ENCODE measurements at regions not wholly inside any gene's neighbourhood (a gene's known extent, or its start where the extent isn't known, plus 50 kb on each side); places are given as distances from the start of the nearest gene placed in this dataset.
A peak's percentile ranks its signal among the peaks of the same experiment; 100 is the strongest.

DNA sequence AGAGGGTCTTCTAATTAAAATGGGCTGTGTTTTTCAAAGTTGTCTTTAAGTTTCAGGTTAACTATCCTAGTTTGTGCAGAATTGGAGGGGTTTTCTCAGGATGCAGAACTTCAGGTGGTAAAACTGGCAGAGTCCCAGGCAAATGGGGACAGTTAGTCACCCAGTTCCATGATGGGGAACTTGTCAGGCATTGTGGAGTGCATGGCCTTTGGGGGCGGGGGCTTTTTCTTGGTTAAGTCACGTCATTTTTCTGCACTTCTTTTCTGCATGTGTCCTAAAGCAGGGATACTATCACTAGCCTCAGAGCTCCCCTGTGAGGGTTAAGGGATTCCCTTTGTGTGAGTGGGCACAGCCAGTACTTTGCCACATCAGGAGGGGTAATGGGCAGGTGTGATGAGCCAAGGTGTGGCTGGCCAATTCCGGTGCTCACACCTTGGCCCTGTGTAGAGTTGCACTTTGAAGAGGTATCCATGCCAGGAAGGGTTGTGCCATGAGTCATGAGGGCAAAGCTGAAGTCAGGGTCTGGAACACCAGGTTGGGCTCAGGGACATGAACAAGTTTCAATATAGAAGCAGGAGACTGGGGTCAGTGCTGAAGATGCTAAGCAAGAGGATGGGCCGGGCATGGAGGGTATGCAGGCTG, 126.0 kb upstream of the RREB1 start:
- intact Hi-C loops (cut with DNase I): no loop called here
- H3K4me1 ChIP-seq: peaks cover 24% of the 10 kb centered on the region
- H3K4me3 ChIP-seq: no peak overlapping the region
- DNase-seq (no peak), ATAC-seq (no peak)
- 83 to 87% (median 85%) methylated on average over 4 of the region's 4 CpGs for WGBS, 3 donors
- no peaks in the 10 kb centered on the region for H3K27me3 ChIP-seq (ENCODE audit: insufficient read depth in 3 of 3, low read length in 2 of 3)
- H3K27ac ChIP-seq: no peak overlapping the region
- H3K9me3 ChIP-seq: no peaks in the 10 kb centered on the region
- TF ChIP-seq, protein P1, sequence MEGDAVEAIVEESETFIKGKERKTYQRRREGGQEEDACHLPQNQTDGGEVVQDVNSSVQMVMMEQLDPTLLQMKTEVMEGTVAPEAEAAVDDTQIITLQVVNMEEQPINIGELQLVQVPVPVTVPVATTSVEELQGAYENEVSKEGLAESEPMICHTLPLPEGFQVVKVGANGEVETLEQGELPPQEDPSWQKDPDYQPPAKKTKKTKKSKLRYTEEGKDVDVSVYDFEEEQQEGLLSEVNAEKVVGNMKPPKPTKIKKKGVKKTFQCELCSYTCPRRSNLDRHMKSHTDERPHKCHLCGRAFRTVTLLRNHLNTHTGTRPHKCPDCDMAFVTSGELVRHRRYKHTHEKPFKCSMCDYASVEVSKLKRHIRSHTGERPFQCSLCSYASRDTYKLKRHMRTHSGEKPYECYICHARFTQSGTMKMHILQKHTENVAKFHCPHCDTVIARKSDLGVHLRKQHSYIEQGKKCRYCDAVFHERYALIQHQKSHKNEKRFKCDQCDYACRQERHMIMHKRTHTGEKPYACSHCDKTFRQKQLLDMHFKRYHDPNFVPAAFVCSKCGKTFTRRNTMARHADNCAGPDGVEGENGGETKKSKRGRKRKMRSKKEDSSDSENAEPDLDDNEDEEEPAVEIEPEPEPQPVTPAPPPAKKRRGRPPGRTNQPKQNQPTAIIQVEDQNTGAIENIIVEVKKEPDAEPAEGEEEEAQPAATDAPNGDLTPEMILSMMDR (IDR thresholded peaks at IDR 0.05): no peak
- H3K36me3 ChIP-seq (ENCODE audit: insufficient read depth in 1 of 2, low read depth in 1 of 2): no peaks in the 10 kb centered on the region

DNA sequence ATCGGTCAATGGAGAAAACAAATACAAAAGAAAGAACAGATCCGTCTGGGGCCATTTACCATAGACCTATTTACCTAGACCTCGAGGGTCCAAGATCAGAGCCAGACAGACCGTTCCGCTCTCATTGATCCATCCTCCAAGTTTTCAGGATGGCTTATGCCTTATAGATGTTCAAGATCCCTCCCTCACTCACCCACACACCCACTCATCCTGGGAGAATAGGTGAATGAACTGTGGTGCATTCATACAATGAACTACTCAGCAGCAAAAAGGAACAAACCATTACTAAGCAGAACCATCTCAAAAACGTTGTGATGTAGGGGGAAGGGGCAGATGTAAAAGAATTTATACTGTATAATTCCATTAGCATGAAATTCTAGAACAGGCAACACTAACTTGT, 125.1 kb upstream of the RREB1 start:
- Histone ChIP-seq H3K27me3 (ENCODE audit: insufficient read depth in 3 of 3, low read length in 2 of 3) (no peaks in the 10 kb centered on the region), H3K9me3 (no peaks in the 10 kb centered on the region), H3K4me3 (no peak overlapping the region), H3K36me3 (ENCODE audit: insufficient read depth in 1 of 2, low read depth in 1 of 2) (no peaks in the 10 kb centered on the region), H3K4me1 (peaks cover 20% of the 10 kb centered on the region), H3K27ac (no peak overlapping the region)
- WGBS, 3 donors: 82 to 87% (median 83%) methylated on average over 6 of the region's 6 CpGs
- TF ChIP-seq, protein P1 (IDR thresholded peaks at IDR 0.05): no peak
- intact Hi-C loops (cut with DNase I): no loop called here
- ATAC-seq (no peak), DNase-seq (no peak)

DNA sequence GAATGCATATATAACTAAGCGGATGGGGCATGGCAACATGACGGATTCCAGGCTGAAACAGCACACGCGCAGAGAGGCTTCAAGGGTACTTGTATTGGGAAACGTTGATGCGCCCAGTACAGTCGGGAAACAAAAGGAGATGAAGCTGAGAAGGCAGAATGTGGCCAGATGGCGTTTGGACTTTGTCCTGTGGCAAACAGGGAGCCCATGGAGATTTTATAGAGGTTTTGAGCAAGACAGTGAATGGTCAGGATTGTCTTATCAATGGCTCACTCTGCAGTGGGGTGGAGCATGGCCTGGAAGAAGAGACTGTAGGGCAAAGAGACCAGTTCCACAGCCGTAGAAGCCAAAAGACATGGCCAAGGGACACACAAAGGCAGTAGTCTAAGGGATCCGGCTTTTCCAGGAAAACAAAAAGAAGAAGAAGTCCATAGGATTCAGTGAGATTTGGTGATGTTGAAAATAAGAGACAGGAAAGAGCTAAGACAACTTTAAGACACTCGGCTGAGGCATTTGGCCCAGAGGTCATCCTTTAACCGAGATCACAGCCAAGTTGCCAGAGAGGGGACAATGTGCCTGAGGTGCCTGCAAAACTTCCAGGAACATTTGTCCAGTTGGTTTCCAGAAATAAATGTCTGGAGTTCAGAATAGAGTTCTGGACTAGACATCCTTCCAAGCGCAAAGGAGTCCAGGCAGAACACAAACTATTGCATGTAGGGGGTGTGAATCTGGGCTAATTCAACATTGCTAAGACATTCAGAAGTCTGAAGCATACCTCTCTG, 123.0 kb upstream of the RREB1 start:
- DNase-seq (no peak), ATAC-seq (peak in 3 of 4 donors; percentile 47 to 79 (median 76))
- Histone ChIP-seq H3K27me3 (ENCODE audit: insufficient read depth in 3 of 3, low read length in 2 of 3) (no peaks in the 10 kb centered on the region), H3K9me3 (no peaks in the 10 kb centered on the region), H3K4me1 (peaks cover 20% of the 10 kb centered on the region), H3K36me3 (ENCODE audit: insufficient read depth in 1 of 2, low read depth in 1 of 2) (no peaks in the 10 kb centered on the region), H3K27ac (peak overlapping the region; percentile 18), H3K4me3 (no peak overlapping the region)
- TF ChIP-seq, protein P1 (IDR thresholded peaks at IDR 0.05): no peak
- WGBS, 3 donors: 69 to 82% (median 75%) methylated on average over 13 of the region's 13 CpGs
- intact Hi-C loops (cut with DNase I): no loop called here

DNA sequence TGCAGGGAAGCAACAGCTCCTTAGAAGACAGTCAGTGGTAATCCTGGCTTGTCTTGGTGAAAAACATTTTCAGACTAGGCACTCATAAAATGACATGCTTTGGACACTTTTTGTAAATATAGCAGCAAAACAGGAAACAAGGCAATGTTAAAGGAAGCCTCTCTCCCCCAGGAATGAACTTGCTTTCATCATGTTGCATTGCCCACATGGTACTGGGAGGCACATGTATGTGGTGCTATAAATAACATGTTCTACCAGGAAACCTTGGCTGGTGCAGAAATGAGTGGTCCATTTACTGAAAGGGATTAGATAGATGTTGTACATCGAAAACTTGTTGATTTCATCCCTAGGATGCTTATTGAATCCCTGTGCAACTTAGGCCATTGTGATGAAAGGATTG, 121.4 kb upstream of the RREB1 start:
- Histone ChIP-seq H3K36me3 (ENCODE audit: insufficient read depth in 1 of 2, low read depth in 1 of 2) (no peaks in the 10 kb centered on the region), H3K27me3 (ENCODE audit: insufficient read depth in 3 of 3, low read length in 2 of 3) (no peaks in the 10 kb centered on the region), H3K4me1 (peaks cover 20% of the 10 kb centered on the region), H3K4me3 (no peak overlapping the region), H3K27ac (peak overlapping the region; percentile 60), H3K9me3 (no peaks in the 10 kb centered on the region)
- DNase-seq (no peak), ATAC-seq (peak in 2 of 4 donors; percentile 60 to 76)
- TF ChIP-seq, protein P1 (IDR thresholded peaks at IDR 0.05): no peak
- intact Hi-C loops (cut with DNase I): no loop called here
- WGBS, 3 donors: 45 to 64% (median 56%) methylated on average over 1 of the region's 1 CpG
